Fibroblast of the aortic adventitia (primary cell): ENCODE measurements at regions not wholly inside any gene's neighbourhood (a gene's known extent, or its start where the extent isn't known, plus 50 kb on each side); places are given as distances from the start of the nearest gene placed in this dataset. TPM values are rescaled to one million over a fixed set of nuclear protein-coding genes. Genes with fewer than 3 reads are reported as not detected.

Experiments
- DNase-seq: peaks from one replicate; pipeline ENCODE4 v3.0.0-alpha.2; 2010; ENCODE audit warnings: low read depth
- H3K4me3 ChIP-seq: 2 replicates; pipeline ENCODE4 v1.5.1; 2011; ENCODE audit warnings: low read depth, mild to moderate bottlenecking, control low read depth, low read length, moderate library complexity
- small RNA-seq: library from RNA; depleted of rRNA; stranded (forward); fragments of <200 nt; gene quantifications from one replicate; pipeline ENCODE3, GENCODE V24; 2012
- TF ChIP-seq, protein P1 (sequence below): IDR thresholded peaks from 2 replicates; pipeline ENCODE4 v1.5.1; 2011; ENCODE audit warnings: mild to moderate bottlenecking, low read length, control low read depth, inconsistent platforms; ENCODE audit not compliant: insufficient read depth

GRCh38 chr5:98714710-98715288 lies 58.7 kb upstream of the RGMB start:
- DNase-seq, result no peak
- no peak overlapping the region for H3K4me3 ChIP-seq
- TF ChIP-seq, protein P1, sequence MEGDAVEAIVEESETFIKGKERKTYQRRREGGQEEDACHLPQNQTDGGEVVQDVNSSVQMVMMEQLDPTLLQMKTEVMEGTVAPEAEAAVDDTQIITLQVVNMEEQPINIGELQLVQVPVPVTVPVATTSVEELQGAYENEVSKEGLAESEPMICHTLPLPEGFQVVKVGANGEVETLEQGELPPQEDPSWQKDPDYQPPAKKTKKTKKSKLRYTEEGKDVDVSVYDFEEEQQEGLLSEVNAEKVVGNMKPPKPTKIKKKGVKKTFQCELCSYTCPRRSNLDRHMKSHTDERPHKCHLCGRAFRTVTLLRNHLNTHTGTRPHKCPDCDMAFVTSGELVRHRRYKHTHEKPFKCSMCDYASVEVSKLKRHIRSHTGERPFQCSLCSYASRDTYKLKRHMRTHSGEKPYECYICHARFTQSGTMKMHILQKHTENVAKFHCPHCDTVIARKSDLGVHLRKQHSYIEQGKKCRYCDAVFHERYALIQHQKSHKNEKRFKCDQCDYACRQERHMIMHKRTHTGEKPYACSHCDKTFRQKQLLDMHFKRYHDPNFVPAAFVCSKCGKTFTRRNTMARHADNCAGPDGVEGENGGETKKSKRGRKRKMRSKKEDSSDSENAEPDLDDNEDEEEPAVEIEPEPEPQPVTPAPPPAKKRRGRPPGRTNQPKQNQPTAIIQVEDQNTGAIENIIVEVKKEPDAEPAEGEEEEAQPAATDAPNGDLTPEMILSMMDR, result no peak

- TF ChIP-seq, protein P1, result no peak
- DNase-seq, result peak; percentile 22
- no peak overlapping the region for H3K4me3 ChIP-seq
Observed at GRCh38 chr5:98721231-98721928, 52.1 kb upstream of the RGMB start.

GRCh38 chr5:98722188-98722587 lies 51.3 kb upstream of the RGMB start:
- TF ChIP-seq, protein P1, result no peak
- H3K4me3 ChIP-seq, result no peak overlapping the region
- no peak for DNase-seq

DNA sequence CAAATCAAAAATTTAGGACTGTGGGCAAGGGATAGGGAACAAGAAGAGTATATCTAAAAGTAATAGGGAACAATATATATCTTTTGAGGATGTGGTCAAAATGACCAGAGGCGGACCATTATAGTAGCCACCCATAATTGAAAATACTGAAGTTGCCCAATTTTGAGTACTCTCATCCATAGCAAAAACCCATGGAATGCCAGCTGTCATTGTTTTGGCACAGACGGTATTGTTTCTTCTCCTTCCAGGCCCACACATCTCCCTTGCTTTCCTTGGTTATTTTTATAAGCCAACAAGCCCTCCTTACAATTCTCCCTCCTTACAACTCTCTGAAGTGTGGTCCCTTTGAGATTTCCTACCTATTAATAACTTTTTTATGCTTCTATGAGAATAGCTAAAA lies 50.4 kb upstream of the RGMB start:
- DNase-seq, result no peak
- H3K4me3 ChIP-seq, result no peak overlapping the region
- TF ChIP-seq, protein P1, result no peak

Small RNAs in the stretch of these regions (small RNA-seq; reads per million reads assigned to genes)
- gene AC008834.1 (not detected), gene AC074133.1 (not detected), gene MRPS35P2 (not detected)
